WERI-Rb-1 (cell line): ENCODE measurements at regions not wholly inside any gene's neighbourhood (a gene's known extent, or its start where the extent isn't known, plus 50 kb on each side); places are given as distances from the start of the nearest gene placed in this dataset.

Experiments
- DNase-seq: peaks from one replicate; pipeline ENCODE4 v3.0.0-alpha.2; 2020
- H3K27ac ChIP-seq: fragments of 250-450 bp; sonication (Bioruptor Pico); 2 replicates; pipeline ENCODE4 v1.5.1; 2020; ENCODE audit warnings: mild to moderate bottlenecking, moderate library complexity
- H3K27me3 ChIP-seq: fragments of 250-450 bp; sonication (Bioruptor Pico); 2 replicates; pipeline ENCODE4 v1.5.1; 2021; ENCODE audit warnings: mild to moderate bottlenecking, low read depth, moderate library complexity; ENCODE audit not compliant: insufficient read depth, severe bottlenecking
- H3K36me3 ChIP-seq: fragments of 250-450 bp; sonication (Bioruptor Pico); 2 replicates; pipeline ENCODE4 v1.5.1; 2020; ENCODE audit warnings: mild to moderate bottlenecking, moderate library complexity
- H3K4me3 ChIP-seq: 2 replicates; pipeline ENCODE4 v1.5.1; 2011; ENCODE audit warnings: low read depth, mild to moderate bottlenecking, control low read depth, low read length
- H3K9me3 ChIP-seq: fragments of 250-450 bp; sonication (Bioruptor Pico); 2 replicates; pipeline ENCODE4 v1.5.1; 2021; ENCODE audit warnings: mild to moderate bottlenecking, moderate library complexity; ENCODE audit not compliant: severe bottlenecking
- TF ChIP-seq, protein P1 (sequence below): IDR thresholded peaks from 2 replicates; pipeline ENCODE4 v1.5.1; 2011; ENCODE audit warnings: low read depth, mild to moderate bottlenecking, control low read depth, inconsistent platforms, low read length

DNA sequence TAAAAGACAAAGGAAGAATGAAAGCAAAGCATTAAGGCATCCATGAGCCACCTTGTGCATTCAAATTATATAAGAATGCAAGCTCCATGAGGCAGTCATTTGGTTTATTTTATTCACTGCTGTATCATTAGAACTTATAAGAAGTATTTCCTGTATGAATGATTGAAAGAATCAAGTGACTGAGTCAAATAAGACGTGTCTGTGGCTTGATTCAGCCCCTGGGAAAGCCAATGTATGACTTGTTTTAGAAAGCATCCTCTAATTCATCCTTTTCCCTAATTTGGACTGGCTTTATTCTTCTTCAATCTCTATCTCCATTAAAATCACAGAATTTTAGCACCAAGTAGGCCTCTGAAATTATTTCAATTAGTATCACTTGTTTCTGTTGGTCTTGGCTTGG lies 461.1 kb downstream of the LPIN1 start:
- Histone ChIP-seq H3K36me3 (no peaks in the 10 kb centered on the region), H3K27ac (no peak overlapping the region), H3K4me3 (no peak overlapping the region), H3K27me3 (no peaks in the 10 kb centered on the region), H3K9me3 (no peaks in the 10 kb centered on the region)
- TF ChIP-seq, protein P1, sequence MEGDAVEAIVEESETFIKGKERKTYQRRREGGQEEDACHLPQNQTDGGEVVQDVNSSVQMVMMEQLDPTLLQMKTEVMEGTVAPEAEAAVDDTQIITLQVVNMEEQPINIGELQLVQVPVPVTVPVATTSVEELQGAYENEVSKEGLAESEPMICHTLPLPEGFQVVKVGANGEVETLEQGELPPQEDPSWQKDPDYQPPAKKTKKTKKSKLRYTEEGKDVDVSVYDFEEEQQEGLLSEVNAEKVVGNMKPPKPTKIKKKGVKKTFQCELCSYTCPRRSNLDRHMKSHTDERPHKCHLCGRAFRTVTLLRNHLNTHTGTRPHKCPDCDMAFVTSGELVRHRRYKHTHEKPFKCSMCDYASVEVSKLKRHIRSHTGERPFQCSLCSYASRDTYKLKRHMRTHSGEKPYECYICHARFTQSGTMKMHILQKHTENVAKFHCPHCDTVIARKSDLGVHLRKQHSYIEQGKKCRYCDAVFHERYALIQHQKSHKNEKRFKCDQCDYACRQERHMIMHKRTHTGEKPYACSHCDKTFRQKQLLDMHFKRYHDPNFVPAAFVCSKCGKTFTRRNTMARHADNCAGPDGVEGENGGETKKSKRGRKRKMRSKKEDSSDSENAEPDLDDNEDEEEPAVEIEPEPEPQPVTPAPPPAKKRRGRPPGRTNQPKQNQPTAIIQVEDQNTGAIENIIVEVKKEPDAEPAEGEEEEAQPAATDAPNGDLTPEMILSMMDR = no peak
- DNase-seq = no peak

- H3K27ac ChIP-seq = no peak overlapping the region
- no peak overlapping the region for H3K4me3 ChIP-seq
- H3K27me3 ChIP-seq = no peaks in the 10 kb centered on the region
- H3K9me3 ChIP-seq = no peaks in the 10 kb centered on the region
- no peaks in the 10 kb centered on the region for H3K36me3 ChIP-seq
- TF ChIP-seq, protein P1 = no peak
- no peak for DNase-seq
Measured at GRCh38 chr2:12210016-12210933, 463.8 kb downstream of the LPIN1 start.

GRCh38 chr2:12211326-12212175 lies 465.1 kb downstream of the LPIN1 start:
- H3K27ac ChIP-seq = no peak overlapping the region
- no peaks in the 10 kb centered on the region for H3K27me3 ChIP-seq
- no peaks in the 10 kb centered on the region for H3K9me3 ChIP-seq
- H3K4me3 ChIP-seq = no peak overlapping the region
- no peak for DNase-seq
- TF ChIP-seq, protein P1 = no peak
- H3K36me3 ChIP-seq = no peaks in the 10 kb centered on the region

GRCh38 chr2:12212841-12213597 lies 466.6 kb downstream of the LPIN1 start:
- DNase-seq = no peak
- H3K27me3 ChIP-seq = no peaks in the 10 kb centered on the region
- no peaks in the 10 kb centered on the region for H3K36me3 ChIP-seq
- H3K27ac ChIP-seq = no peak overlapping the region
- TF ChIP-seq, protein P1 = no peak
- no peaks in the 10 kb centered on the region for H3K9me3 ChIP-seq
- H3K4me3 ChIP-seq = no peak overlapping the region

DNA sequence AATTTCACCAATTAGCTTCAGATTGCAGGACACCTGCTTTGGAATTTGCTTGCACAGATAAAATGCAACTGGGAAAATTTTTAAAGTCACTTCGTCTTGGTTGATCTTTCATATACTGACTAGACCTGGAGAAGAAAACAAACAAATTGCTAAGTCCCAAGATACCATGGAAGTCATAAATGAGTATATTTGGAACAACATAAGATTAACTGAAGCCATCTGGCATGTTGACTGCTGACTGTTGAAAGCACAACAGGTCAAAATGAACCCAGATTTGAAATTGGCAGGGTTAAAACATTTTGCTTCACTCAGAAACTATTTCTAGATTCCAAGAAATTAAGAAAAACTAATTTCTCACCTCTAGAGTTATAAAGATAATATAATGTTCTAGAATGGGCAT lies 470.7 kb downstream of the LPIN1 start:
- Histone ChIP-seq H3K27me3 (no peaks in the 10 kb centered on the region), H3K9me3 (no peaks in the 10 kb centered on the region), H3K27ac (no peak overlapping the region), H3K4me3 (no peak overlapping the region), H3K36me3 (no peaks in the 10 kb centered on the region)
- DNase-seq = no peak
- TF ChIP-seq, protein P1 = no peak
